Cardiac fibroblast (primary cell): ENCODE measurements at regions not wholly inside any gene's neighbourhood (a gene's known extent, or its start where the extent isn't known, plus 50 kb on each side); places are given as distances from the start of the nearest gene placed in this dataset.

ENCODE experiments used
- DNase-seq, 2 donors: peaks; one replicate each; pipeline versions ENCODE4 v3.0.0 to v3.0.0-alpha.2; 2010; ENCODE audit warnings: low read depth in 2 of 2
- H3K4me3 ChIP-seq, 2 donors: replicated peaks in 1 of 2; 1 replicate in 1 of 2; 2 replicates in 1 of 2; pipeline ENCODE4 v1.5.1; 2011; ENCODE audit warnings: low read depth in 2 of 2, low read length in 2 of 2, mild to moderate bottlenecking in 2 of 2, moderate library complexity in 1 of 2
- TF ChIP-seq, protein P1 (sequence below): IDR thresholded peaks from one replicate; pipeline ENCODE4 v1.5.1; 2011; ENCODE audit warnings: low read depth, mild to moderate bottlenecking, low read length, inconsistent platforms

DNA sequence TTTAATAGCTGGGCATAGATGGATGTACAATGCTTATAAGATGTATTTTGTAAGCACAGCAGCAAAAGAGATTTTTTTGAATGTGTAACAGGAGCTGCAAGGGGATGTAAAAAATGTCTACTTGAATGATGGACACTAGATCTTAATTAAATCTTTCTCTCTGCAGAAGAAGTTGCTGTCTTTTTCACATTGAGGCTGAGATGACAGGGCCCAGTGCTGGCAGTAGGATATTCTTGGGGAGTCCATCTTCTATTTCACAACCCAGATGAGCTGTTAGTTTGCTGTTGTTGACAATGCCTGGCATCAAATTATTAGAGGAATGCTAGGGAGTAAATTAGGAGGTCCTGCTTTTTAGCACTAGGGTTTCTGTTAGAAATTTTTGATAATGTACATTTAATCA is 698.7 kb downstream of the SLITRK5 start:
- H3K4me3 ChIP-seq: no peak overlapping the region
- TF ChIP-seq, protein P1, sequence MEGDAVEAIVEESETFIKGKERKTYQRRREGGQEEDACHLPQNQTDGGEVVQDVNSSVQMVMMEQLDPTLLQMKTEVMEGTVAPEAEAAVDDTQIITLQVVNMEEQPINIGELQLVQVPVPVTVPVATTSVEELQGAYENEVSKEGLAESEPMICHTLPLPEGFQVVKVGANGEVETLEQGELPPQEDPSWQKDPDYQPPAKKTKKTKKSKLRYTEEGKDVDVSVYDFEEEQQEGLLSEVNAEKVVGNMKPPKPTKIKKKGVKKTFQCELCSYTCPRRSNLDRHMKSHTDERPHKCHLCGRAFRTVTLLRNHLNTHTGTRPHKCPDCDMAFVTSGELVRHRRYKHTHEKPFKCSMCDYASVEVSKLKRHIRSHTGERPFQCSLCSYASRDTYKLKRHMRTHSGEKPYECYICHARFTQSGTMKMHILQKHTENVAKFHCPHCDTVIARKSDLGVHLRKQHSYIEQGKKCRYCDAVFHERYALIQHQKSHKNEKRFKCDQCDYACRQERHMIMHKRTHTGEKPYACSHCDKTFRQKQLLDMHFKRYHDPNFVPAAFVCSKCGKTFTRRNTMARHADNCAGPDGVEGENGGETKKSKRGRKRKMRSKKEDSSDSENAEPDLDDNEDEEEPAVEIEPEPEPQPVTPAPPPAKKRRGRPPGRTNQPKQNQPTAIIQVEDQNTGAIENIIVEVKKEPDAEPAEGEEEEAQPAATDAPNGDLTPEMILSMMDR: no peak
- DNase-seq: no peak

DNA sequence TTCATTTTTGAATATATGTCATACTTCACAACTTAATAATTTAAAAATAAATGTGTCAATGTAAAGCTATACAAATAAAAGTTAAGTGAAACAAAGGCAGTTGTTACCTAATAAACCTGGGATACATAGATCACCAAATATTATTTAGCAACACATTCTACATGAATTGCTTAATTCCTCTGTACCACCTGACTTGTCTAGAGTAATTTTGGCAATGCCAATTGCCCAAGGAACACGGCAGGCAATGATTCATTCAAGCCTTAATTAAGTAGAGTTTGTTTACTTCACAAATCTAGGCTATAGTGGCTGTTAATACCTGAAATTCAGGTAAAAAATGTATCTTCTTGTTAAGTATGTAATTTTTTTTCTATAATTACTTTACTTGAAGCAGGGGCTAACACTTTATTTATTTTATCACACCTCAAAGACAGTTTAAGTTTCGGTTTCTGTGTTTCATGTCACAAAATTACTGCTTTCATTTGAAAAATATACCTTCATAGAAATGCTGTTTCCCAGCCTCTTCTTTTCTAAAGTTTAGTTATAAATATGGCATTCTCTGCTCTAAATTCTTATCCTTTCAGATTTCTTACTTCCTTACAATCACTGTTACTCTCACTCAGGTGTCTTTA is 705.7 kb downstream of the SLITRK5 start:
- TF ChIP-seq, protein P1: no peak
- H3K4me3 ChIP-seq: no peak overlapping the region
- DNase-seq: no peak

GRCh38 chr13:88377852-88378251 is 706.7 kb downstream of the SLITRK5 start:
- TF ChIP-seq, protein P1: no peak
- DNase-seq: no peak
- no peak overlapping the region for H3K4me3 ChIP-seq

DNA sequence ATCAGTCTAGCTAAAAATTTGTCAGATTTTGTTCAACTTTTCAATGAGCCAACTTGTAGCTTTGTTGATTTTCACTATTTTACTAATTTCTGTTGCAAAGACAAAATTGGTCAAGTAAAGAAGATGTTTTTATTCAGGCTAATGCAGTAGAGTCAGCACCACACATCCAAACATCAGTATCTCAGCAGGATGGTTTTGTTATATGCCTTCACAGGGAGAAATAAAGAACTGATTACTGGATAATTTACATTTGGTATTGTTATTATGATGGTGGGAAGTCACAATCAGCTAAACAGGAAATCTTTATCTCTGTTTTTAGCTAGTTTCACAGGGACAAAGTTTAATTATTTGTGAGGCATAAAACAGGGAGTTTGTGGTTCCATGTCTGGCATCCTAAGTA is 713.4 kb downstream of the SLITRK5 start:
- no peak for DNase-seq
- H3K4me3 ChIP-seq: no peak overlapping the region
- TF ChIP-seq, protein P1: no peak

DNA sequence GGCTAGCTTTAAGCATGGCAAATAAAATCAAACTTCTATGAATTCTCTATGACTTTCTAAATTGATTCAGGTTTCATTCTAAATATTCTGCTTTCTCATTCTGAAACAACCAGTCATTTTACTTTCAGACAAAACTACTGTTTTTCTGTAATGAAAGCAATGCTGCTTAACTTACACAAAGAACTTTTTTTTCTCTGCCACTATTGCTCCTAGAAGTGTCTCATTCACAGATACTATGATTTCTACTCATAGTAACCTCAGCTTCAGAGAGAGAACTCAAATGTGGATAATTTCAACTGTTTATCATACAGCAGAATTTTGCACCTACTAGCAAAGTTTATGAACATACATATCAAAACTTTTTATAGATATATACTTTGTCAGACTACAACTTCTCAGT is 724.6 kb downstream of the SLITRK5 start:
- TF ChIP-seq, protein P1: no peak
- no peak for DNase-seq
- H3K4me3 ChIP-seq: no peak overlapping the region

- TF ChIP-seq, protein P1: no peak
- H3K4me3 ChIP-seq: no peak overlapping the region
- DNase-seq: no peak
Measured at GRCh38 chr13:88411696-88412095, 740.5 kb downstream of the SLITRK5 start.

- TF ChIP-seq, protein P1: no peak
- no peak overlapping the region for H3K4me3 ChIP-seq
- no peak for DNase-seq
Measured at GRCh38 chr13:88417801-88418200, 746.6 kb downstream of the SLITRK5 start.
